OCI-LY7 (cell line): ENCODE measurements at regions not wholly inside any gene's neighbourhood (a gene's known extent, or its start where the extent isn't known, plus 50 kb on each side); places are given as distances from the start of the nearest gene placed in this dataset.

Experiments used
- CTCF ChIP-seq: fragments of 200-600 bp; sonication (generic); conservative IDR thresholded peaks from 2 replicates; pipeline ENCODE4 v1.5.1; 2014; ENCODE audit warnings: mild to moderate bottlenecking, antibody characterized with exemption, low read length, moderate library complexity, mixed read lengths
- EZH2phosphoT487 ChIP-seq: fragments of 200-600 bp; sonication (generic); IDR thresholded peaks from 2 replicates; pipeline ENCODE4 v1.6.1; 2018; ENCODE audit warnings: low read depth, borderline replicate concordance, mild to moderate bottlenecking, mixed run types, antibody characterized with exemption, low read length, moderate library complexity, mixed read lengths

GRCh38 chr2:77800410-77800809 is 278.2 kb upstream of the LRRTM4 start:
- no peak for TF ChIP-seq CTCF
- TF ChIP-seq EZH2phosphoT487, result no peak
